ENCODE measurements at regions not wholly inside any gene's neighbourhood (a gene's known extent, or its start where the extent isn't known, plus 50 kb on each side); places are given as distances from the start of the nearest gene placed in this dataset.

GRCh38 chr2:49858657-49859056, 704.3 kb upstream of the FSHR start:
- no peaks in the 10 kb centered on the region for H3K9me3 Mint-ChIP-seq

GRCh38 chr2:49858113-49858490, 703.8 kb upstream of the FSHR start:
- H3K36me3 Mint-ChIP-seq (ENCODE audit: low read depth) = no peaks in the 10 kb centered on the region
- Histone ChIP-seq H3K27me3 (ENCODE audit: control insufficient read depth, insufficient read depth, low read length, poor library complexity, severe bottlenecking) (no peaks in the 10 kb centered on the region), H3K27ac (ENCODE audit: low read depth, low read length) (no peak overlapping the region), H3K4me1 (ENCODE audit: control insufficient read depth, insufficient read depth, low read length) (peaks cover 6% of the 10 kb centered on the region), H3K9me3 (ENCODE audit: control insufficient read depth, low read length) (no peaks in the 10 kb centered on the region), H3K36me3 (ENCODE audit: control insufficient read depth, insufficient read depth, low read length) (no peaks in the 10 kb centered on the region), H3K9ac (ENCODE audit: extremely low read depth, low read length, poor library complexity, severe bottlenecking) (no peak overlapping the region), H3K4me3 (ENCODE audit: low read length) (no peak overlapping the region)
- H3K4me1 Mint-ChIP-seq = peaks cover 4% of the 10 kb centered on the region
- WGBS, 2 experiments (ENCODE audit: insufficient coverage in 1 of 2, insufficient read length in 1 of 2) = 90 to 98% methylated on average over 2 to 3 of the region's 3 CpGs
- peaks cover 18% of the 10 kb centered on the region for H3K27me3 Mint-ChIP-seq (ENCODE audit: insufficient read depth)
- no peaks in the 10 kb centered on the region for H3K9me3 Mint-ChIP-seq
- no peak for TF ChIP-seq CTCF (conservative IDR thresholded peaks at IDR 0.05)
- no peak overlapping the region for H3K27ac Mint-ChIP-seq
- DNase-seq = no peak
- no peak overlapping the region for H3K4me3 Mint-ChIP-seq

More at GRCh38 chr2:49858657-49859056, 704.3 kb upstream of the FSHR start:
- H3K4me3 Mint-ChIP-seq = no peak overlapping the region
- Histone ChIP-seq H3K4me1 (ENCODE audit: control insufficient read depth, insufficient read depth, low read length) (peaks cover 6% of the 10 kb centered on the region), H3K27me3 (ENCODE audit: control insufficient read depth, insufficient read depth, low read length, poor library complexity, severe bottlenecking) (no peaks in the 10 kb centered on the region), H3K27ac (ENCODE audit: low read depth, low read length) (no peak overlapping the region), H3K36me3 (ENCODE audit: control insufficient read depth, insufficient read depth, low read length) (no peaks in the 10 kb centered on the region), H3K9me3 (ENCODE audit: control insufficient read depth, low read length) (no peaks in the 10 kb centered on the region), H3K4me3 (ENCODE audit: low read length) (no peak overlapping the region), H3K9ac (ENCODE audit: extremely low read depth, low read length, poor library complexity, severe bottlenecking) (no peak overlapping the region)
- peaks cover 4% of the 10 kb centered on the region for H3K4me1 Mint-ChIP-seq
- no peak overlapping the region for H3K27ac Mint-ChIP-seq
- WGBS, 2 experiments (ENCODE audit: insufficient coverage in 1 of 2, insufficient read length in 1 of 2) = 88 to 100% methylated on average over 2 of the region's 2 CpGs
- DNase-seq = no peak
- no peaks in the 10 kb centered on the region for H3K36me3 Mint-ChIP-seq (ENCODE audit: low read depth)
- H3K27me3 Mint-ChIP-seq (ENCODE audit: insufficient read depth) = peaks cover 18% of the 10 kb centered on the region
- TF ChIP-seq CTCF (conservative IDR thresholded peaks at IDR 0.05) = no peak

GRCh38 chr2:49857371-49858112, 703.2 kb upstream of the FSHR start:
- H3K9ac ChIP-seq (ENCODE audit: extremely low read depth, low read length, poor library complexity, severe bottlenecking) = no peak overlapping the region
- TF ChIP-seq CTCF (conservative IDR thresholded peaks at IDR 0.05) = no peak
- no peaks in the 10 kb centered on the region for H3K36me3 ChIP-seq (ENCODE audit: control insufficient read depth, insufficient read depth, low read length)
- H3K27ac Mint-ChIP-seq = no peak overlapping the region
- no peak overlapping the region for H3K27ac ChIP-seq (ENCODE audit: low read depth, low read length)
- peaks cover 18% of the 10 kb centered on the region for H3K27me3 Mint-ChIP-seq (ENCODE audit: insufficient read depth)
- H3K36me3 Mint-ChIP-seq (ENCODE audit: low read depth) = no peaks in the 10 kb centered on the region
- peaks cover 6% of the 10 kb centered on the region for H3K4me1 ChIP-seq (ENCODE audit: control insufficient read depth, insufficient read depth, low read length)
- no peaks in the 10 kb centered on the region for H3K9me3 ChIP-seq (ENCODE audit: control insufficient read depth, low read length)
- H3K4me3 Mint-ChIP-seq = no peak overlapping the region
- WGBS, 2 experiments (ENCODE audit: insufficient coverage in 1 of 2, insufficient read length in 1 of 2) = 80 to 81% methylated on average over 1 to 2 of the region's 2 CpGs
- no peak overlapping the region for H3K4me3 ChIP-seq (ENCODE audit: low read length)
- H3K27me3 ChIP-seq (ENCODE audit: control insufficient read depth, insufficient read depth, low read length, poor library complexity, severe bottlenecking) = no peaks in the 10 kb centered on the region
- H3K9me3 Mint-ChIP-seq = no peaks in the 10 kb centered on the region
- DNase-seq = no peak
- H3K4me1 Mint-ChIP-seq = peaks cover 4% of the 10 kb centered on the region
